HG02852 (cell line): ENCODE measurements at regions not wholly inside any gene's neighbourhood (a gene's known extent, or its start where the extent isn't known, plus 50 kb on each side); places are given as distances from the start of the nearest gene placed in this dataset.
A peak's percentile ranks its signal among the peaks of the same experiment; 100 is the strongest.

Experiments
- ATAC-seq: cut with Tn5 transposase; IDR thresholded peaks from one replicate; pipeline ENCODE4 v1.9.1; 2021; ENCODE audit warnings: mild to moderate bottlenecking, moderate library complexity; ENCODE audit not compliant: unreplicated experiment

GRCh38 chr14:82309199-82309598, 775.5 kb upstream of the SEL1L start:
- no peak for ATAC-seq

GRCh38 chr14:82313889-82314288, 780.2 kb upstream of the SEL1L start:
- ATAC-seq, result no peak

GRCh38 chr14:82328442-82328841, 794.8 kb upstream of the SEL1L start:
- no peak for ATAC-seq

- ATAC-seq, result no peak
Observed at GRCh38 chr14:82341261-82341810, 807.7 kb upstream of the SEL1L start.

GRCh38 chr14:82342596-82342995, 808.9 kb upstream of the SEL1L start:
- no peak for ATAC-seq

GRCh38 chr14:82345184-82345583, 811.5 kb upstream of the SEL1L start:
- no peak for ATAC-seq

GRCh38 chr14:82354126-82354525, 820.5 kb upstream of the SEL1L start:
- ATAC-seq, result no peak

- no peak for ATAC-seq
Observed at GRCh38 chr14:82359201-82359600, 825.5 kb upstream of the SEL1L start.

- ATAC-seq, result no peak
Observed at GRCh38 chr14:82362452-82362851, 828.8 kb upstream of the SEL1L start.

- ATAC-seq, result no peak
Observed at GRCh38 chr14:82365471-82365870, 831.8 kb upstream of the SEL1L start.

- no peak for ATAC-seq
Observed at GRCh38 chr14:82366803-82367202, 833.1 kb upstream of the SEL1L start.

GRCh38 chr14:82379291-82379690, 845.6 kb upstream of the SEL1L start:
- no peak for ATAC-seq

GRCh38 chr14:82385048-82385447, 851.4 kb upstream of the SEL1L start:
- no peak for ATAC-seq

GRCh38 chr14:82387699-82388098, 854.0 kb upstream of the SEL1L start:
- no peak for ATAC-seq

- ATAC-seq, result no peak
Observed at GRCh38 chr14:82388488-82388887, 854.8 kb upstream of the SEL1L start.

GRCh38 chr14:82390586-82390985, 856.9 kb upstream of the SEL1L start:
- no peak for ATAC-seq

- no peak for ATAC-seq
Observed at GRCh38 chr14:82394916-82395315, 861.3 kb upstream of the SEL1L start.

GRCh38 chr14:82398256-82398655, 864.6 kb upstream of the SEL1L start:
- ATAC-seq, result no peak

GRCh38 chr14:82403987-82404386, 870.3 kb upstream of the SEL1L start:
- no peak for ATAC-seq

GRCh38 chr14:82410064-82410463, 876.4 kb upstream of the SEL1L start:
- ATAC-seq, result no peak

GRCh38 chr14:82411298-82411697, 877.6 kb upstream of the SEL1L start:
- no peak for ATAC-seq

- no peak for ATAC-seq
Observed at GRCh38 chr14:82412545-82412944, 878.9 kb upstream of the SEL1L start.

GRCh38 chr14:82414853-82415539, 881.3 kb upstream of the SEL1L start:
- ATAC-seq, result peak; percentile 72
